Dendritic cell treated with granulocyte-macrophage colony-stimulating factor and Interleukin-4, amounts not matched to agents 40 ng/mL and 50 ng/mL, for 4 days (primary cell): ENCODE measurements at regions not wholly inside any gene's neighbourhood (a gene's known extent, or its start where the extent isn't known, plus 50 kb on each side); places are given as distances from the start of the nearest gene placed in this dataset.

Experiments
- H3K27ac Mint-ChIP-seq: one replicate; pipeline ENCODE4 v1.8.0; 2022; ENCODE audit warnings: mild to moderate bottlenecking, mixed read lengths
- H3K27me3 Mint-ChIP-seq: one replicate; pipeline ENCODE4 v1.8.0; 2022; ENCODE audit warnings: mild to moderate bottlenecking, mixed read lengths
- H3K36me3 Mint-ChIP-seq: one replicate; pipeline ENCODE4 v1.8.0; 2022; ENCODE audit warnings: low read depth, mixed read lengths
- H3K4me1 Mint-ChIP-seq: one replicate; pipeline ENCODE4 v1.8.0; 2022; ENCODE audit warnings: low read depth, mixed read lengths
- H3K4me3 Mint-ChIP-seq: one replicate; pipeline ENCODE4 v1.8.0; 2022; ENCODE audit warnings: mild to moderate bottlenecking, moderate library complexity, mixed read lengths
- H3K9me3 Mint-ChIP-seq: one replicate; pipeline ENCODE4 v1.8.0; 2022; ENCODE audit warnings: mixed read lengths
- intact Hi-C: fragments of 100-400 bp; cut with micrococcal nuclease; formaldehyde crosslinking; loops from one replicate; pipeline ENCODE4 v1.15.0; 2022

DNA sequence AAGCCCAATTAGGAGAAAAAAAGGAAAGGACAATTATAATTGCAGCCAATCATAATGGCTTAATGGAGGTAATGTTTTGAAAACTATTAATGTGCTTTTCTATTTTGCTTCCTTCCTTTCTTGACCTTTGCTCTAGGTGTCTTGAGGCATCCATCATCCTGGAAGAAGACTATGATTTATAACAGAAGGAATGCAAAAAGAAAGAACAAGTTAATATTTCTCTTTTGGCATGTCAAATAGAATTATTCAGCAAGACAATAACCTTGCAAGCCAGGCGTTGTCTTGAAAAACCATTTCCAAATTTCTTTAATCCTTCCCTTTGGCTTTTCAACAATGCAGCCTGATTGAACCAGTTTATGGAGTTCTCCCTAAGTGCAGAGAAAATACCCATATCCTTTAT is 107.7 kb upstream of the USP24 start:
- H3K4me3 Mint-ChIP-seq = no peak overlapping the region
- intact Hi-C loops = no loop called here
- peaks cover 12% of the 10 kb centered on the region for H3K4me1 Mint-ChIP-seq
- H3K9me3 Mint-ChIP-seq = no peaks in the 10 kb centered on the region
- H3K27me3 Mint-ChIP-seq = peaks cover 84% of the 10 kb centered on the region
- no peak overlapping the region for H3K27ac Mint-ChIP-seq
- H3K36me3 Mint-ChIP-seq = no peaks in the 10 kb centered on the region

GRCh38 chr1:55321942-55322341 is 106.8 kb upstream of the USP24 start:
- Mint-ChIP-seq H3K4me3 (no peak overlapping the region), H3K36me3 (no peaks in the 10 kb centered on the region), H3K27me3 (peaks cover 84% of the 10 kb centered on the region), H3K9me3 (no peaks in the 10 kb centered on the region), H3K4me1 (peaks cover 21% of the 10 kb centered on the region), H3K27ac (no peak overlapping the region)
- intact Hi-C loops = no loop called here

GRCh38 chr1:55320891-55321290 is 105.7 kb upstream of the USP24 start:
- Mint-ChIP-seq H3K4me1 (peaks cover 29% of the 10 kb centered on the region), H3K9me3 (no peaks in the 10 kb centered on the region), H3K36me3 (no peaks in the 10 kb centered on the region), H3K27ac (no peak overlapping the region), H3K27me3 (peaks cover 84% of the 10 kb centered on the region), H3K4me3 (no peak overlapping the region)
- intact Hi-C loops = no loop called here

DNA sequence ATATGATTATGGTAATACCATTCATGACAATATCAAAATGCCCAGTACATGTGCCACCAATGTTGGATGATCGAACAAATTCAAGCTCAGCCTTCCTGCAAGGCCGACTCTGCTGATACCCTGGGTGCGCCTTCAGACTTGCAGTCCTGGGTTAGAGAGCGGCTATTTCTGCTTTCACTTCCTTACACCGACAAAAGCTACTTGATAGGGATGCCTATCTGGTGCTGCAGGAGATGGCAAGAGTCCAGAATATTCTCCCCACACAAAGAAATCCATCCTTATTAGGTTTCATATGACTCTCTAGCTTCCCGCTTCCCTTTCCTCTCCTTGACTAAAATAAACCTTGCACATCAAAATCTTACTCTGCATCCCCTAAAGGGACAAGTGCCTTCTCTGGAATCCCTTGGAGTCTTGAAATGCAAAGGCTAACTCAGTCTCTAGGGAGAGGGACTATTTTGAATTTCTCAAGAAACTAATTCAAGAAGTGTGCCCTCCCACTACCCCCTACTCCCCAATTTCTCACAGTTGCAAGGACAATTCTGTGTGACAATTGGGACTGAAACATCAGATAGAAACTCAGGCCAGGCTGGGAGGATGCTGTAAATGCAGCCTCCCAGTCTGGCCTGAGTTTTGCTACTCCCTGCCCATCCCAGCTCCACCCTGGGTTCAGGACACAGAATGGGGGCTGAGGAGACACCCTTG is 103.1 kb upstream of the USP24 start:
- Mint-ChIP-seq H3K4me1 (peaks cover 29% of the 10 kb centered on the region), H3K36me3 (no peaks in the 10 kb centered on the region), H3K27me3 (peaks cover 81% of the 10 kb centered on the region), H3K27ac (no peak overlapping the region), H3K9me3 (no peaks in the 10 kb centered on the region), H3K4me3 (no peak overlapping the region)
- intact Hi-C loops = no loop called here

GRCh38 chr1:55317673-55318072 is 102.5 kb upstream of the USP24 start:
- Mint-ChIP-seq H3K36me3 (no peaks in the 10 kb centered on the region), H3K27ac (no peak overlapping the region), H3K4me1 (peaks cover 29% of the 10 kb centered on the region), H3K4me3 (no peak overlapping the region), H3K27me3 (peaks cover 81% of the 10 kb centered on the region), H3K9me3 (no peaks in the 10 kb centered on the region)
- intact Hi-C loops = no loop called here

DNA sequence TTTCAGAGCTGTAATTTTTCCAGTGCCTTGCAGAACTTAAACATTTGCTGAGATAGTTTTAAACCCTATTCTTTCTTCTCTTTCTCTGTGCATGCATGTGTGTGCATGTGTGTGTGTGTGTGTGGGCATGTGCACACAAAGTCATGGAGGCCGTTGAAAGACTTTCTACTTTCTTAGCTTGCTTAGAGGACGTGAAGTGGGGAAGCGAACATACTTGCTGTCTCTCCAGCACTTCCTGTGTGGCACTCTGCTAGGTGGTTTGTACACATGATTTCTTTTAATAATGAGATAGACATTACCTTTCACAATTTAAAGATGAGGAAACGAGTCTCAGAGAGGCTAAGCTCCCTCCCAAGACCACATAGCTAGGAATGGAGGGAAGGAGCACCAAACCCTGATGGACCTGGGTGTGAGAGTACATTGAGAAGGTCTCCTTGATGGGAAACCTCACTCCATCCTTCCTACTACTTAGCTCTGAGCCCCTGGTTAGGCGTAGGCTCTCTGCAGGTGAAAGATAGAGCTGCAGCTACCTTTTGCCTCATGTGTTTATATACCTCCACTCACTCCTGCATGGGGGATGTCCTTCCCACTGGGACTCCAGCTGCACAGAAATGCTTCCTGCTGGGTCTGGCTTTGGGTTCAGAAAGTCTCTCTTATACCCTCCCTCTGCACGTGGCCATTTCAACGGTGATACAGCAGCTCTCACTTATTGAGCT is 101.9 kb upstream of the USP24 start:
- peaks cover 29% of the 10 kb centered on the region for H3K4me1 Mint-ChIP-seq
- no peak overlapping the region for H3K27ac Mint-ChIP-seq
- H3K36me3 Mint-ChIP-seq = no peaks in the 10 kb centered on the region
- intact Hi-C loops = no loop called here
- H3K9me3 Mint-ChIP-seq = no peaks in the 10 kb centered on the region
- H3K4me3 Mint-ChIP-seq = no peak overlapping the region
- H3K27me3 Mint-ChIP-seq = peaks cover 79% of the 10 kb centered on the region

DNA sequence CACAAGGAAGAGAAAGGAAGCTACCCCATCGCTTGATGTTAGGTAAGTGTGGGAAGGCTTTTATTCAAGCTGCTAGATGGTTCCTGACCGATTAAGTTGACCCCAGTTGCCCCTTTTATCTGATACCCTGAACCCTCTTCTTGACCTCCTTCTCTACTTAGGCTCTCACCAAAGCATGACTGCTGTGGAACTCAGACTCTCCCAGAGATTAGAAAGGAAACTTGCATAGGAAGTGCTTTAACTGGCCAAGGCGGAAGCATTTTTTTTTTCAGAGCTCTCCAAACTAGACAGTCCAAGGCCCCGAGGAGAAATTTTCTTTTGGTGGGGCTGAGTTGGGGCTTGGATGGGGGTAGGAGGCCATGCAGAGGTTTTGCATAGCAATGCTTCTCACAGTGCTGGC is 101.3 kb upstream of the USP24 start:
- Mint-ChIP-seq H3K36me3 (no peaks in the 10 kb centered on the region), H3K4me1 (peaks cover 29% of the 10 kb centered on the region), H3K27ac (no peak overlapping the region), H3K9me3 (no peaks in the 10 kb centered on the region), H3K4me3 (no peak overlapping the region), H3K27me3 (peaks cover 85% of the 10 kb centered on the region)
- intact Hi-C loops = no loop called here

DNA sequence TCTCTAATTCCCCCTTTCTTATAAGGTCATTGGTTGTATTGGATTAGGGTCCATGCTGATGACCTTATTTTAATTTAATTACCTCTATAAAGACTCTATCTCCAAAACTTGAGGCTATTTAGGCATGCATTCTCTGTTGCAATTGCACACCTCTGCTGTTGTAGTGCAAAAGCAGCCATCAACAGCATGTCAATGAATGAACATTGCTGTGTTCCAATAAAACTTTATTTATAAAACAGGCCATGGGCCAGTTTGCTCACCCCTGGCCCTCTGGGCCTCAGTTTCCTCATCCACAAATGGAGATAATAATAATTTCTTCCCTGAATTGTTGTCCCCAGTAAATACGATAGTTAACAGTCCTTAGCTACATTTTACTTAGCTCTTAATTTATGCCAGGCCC is 100.4 kb upstream of the USP24 start:
- Mint-ChIP-seq H3K27me3 (peaks cover 83% of the 10 kb centered on the region), H3K4me3 (no peak overlapping the region)
- intact Hi-C loops = no loop called here

DNA sequence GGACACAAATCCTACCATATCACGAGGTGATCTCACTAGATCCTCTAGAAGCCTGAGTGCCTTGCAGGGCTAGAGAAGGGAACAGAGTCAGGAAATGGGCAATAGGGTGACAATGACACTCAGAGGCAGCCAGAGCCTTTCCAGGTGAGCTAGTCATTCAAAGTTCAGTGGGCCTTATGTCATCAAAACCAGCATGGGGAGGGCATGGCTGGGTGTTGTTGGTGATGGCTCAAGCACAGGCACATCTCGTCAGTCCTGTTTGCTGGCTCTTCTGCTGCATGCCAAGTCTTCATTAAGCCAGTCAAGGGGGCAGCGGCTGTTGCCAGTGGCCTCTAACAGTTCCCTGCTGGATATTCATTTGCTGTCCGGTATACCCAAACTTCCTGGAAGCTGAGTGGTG is 99.6 kb upstream of the USP24 start:
- Mint-ChIP-seq H3K9me3 (no peaks in the 10 kb centered on the region), H3K4me1 (peaks cover 41% of the 10 kb centered on the region), H3K27ac (no peak overlapping the region), H3K4me3 (no peak overlapping the region), H3K36me3 (no peaks in the 10 kb centered on the region), H3K27me3 (peaks cover 81% of the 10 kb centered on the region)
- intact Hi-C loops = no loop called here

More for the DNA sequence above, 100.4 kb upstream of the USP24 start:
- Mint-ChIP-seq H3K36me3 (no peaks in the 10 kb centered on the region), H3K9me3 (no peaks in the 10 kb centered on the region), H3K4me1 (peaks cover 38% of the 10 kb centered on the region), H3K27ac (no peak overlapping the region)

- Mint-ChIP-seq H3K9me3 (no peaks in the 10 kb centered on the region), H3K4me1 (peaks cover 42% of the 10 kb centered on the region), H3K36me3 (no peaks in the 10 kb centered on the region), H3K27me3 (peaks cover 78% of the 10 kb centered on the region), H3K4me3 (no peak overlapping the region), H3K27ac (no peak overlapping the region)
- intact Hi-C loops = no loop called here
Observed at GRCh38 chr1:55313903-55314302, 98.7 kb upstream of the USP24 start.

DNA sequence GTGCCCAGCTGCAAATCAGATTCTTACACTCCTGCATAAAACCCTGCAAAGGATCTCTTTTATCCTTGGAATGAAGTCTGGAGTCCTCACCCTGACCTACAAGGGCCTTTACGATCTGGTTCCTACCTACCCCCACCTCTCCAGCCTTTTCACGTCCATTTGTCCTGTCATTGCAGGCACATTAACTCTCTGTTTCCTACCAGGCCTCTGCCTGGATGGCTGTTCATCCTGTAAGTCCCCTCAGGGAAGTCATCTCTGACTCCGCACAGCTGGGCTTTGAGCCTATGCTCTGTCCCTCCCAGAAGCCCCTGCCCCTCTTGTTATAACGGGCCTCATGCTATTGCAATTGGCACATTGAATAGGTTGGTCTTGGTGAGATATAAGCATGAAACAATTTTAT is 96.8 kb upstream of the USP24 start:
- no peaks in the 10 kb centered on the region for H3K9me3 Mint-ChIP-seq
- no peaks in the 10 kb centered on the region for H3K36me3 Mint-ChIP-seq
- H3K4me3 Mint-ChIP-seq = no peak overlapping the region
- intact Hi-C loops = no loop called here
- H3K27ac Mint-ChIP-seq = no peak overlapping the region
- peaks cover 82% of the 10 kb centered on the region for H3K27me3 Mint-ChIP-seq
- H3K4me1 Mint-ChIP-seq = peaks cover 28% of the 10 kb centered on the region

GRCh38 chr1:55311057-55311641 is 96.0 kb upstream of the USP24 start:
- peaks cover 82% of the 10 kb centered on the region for H3K27me3 Mint-ChIP-seq
- no peaks in the 10 kb centered on the region for H3K36me3 Mint-ChIP-seq
- peaks cover 20% of the 10 kb centered on the region for H3K4me1 Mint-ChIP-seq
- H3K9me3 Mint-ChIP-seq = no peaks in the 10 kb centered on the region
- intact Hi-C loops = no loop called here
- no peak overlapping the region for H3K4me3 Mint-ChIP-seq
- no peak overlapping the region for H3K27ac Mint-ChIP-seq

DNA sequence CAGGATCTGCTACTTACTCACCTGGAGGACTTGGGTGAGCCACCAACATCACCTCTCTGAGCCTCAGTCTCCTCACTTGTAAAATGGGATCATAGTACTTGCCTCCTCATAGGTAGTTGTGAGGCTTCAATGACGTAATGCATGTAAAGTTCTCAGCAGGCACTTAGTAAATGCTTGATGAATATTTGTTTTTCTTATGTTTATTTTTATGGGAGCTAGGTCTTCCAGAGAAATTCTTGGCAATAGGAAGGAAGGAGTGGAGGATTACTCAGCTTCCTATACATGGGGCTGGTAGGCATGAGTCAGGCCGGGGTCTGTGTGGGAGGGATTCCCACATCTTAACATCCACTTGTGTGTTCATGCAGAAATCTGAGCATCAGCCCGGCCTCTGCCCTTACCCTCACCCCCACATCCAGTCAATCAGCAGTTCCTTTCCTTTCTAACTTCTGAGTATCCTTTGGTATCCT is 95.4 kb upstream of the USP24 start:
- H3K36me3 Mint-ChIP-seq = no peaks in the 10 kb centered on the region
- H3K4me3 Mint-ChIP-seq = no peak overlapping the region
- intact Hi-C loops = no loop called here

GRCh38 chr1:55309786-55310504 is 94.8 kb upstream of the USP24 start:
- intact Hi-C loops = no loop called here
- H3K4me3 Mint-ChIP-seq = no peak overlapping the region

More for the DNA sequence above, 95.4 kb upstream of the USP24 start:
- Mint-ChIP-seq H3K9me3 (no peaks in the 10 kb centered on the region), H3K27ac (no peak overlapping the region), H3K27me3 (peaks cover 86% of the 10 kb centered on the region), H3K4me1 (peaks cover 20% of the 10 kb centered on the region)

More at GRCh38 chr1:55309786-55310504, 94.8 kb upstream of the USP24 start:
- H3K9me3 Mint-ChIP-seq = no peaks in the 10 kb centered on the region
- peaks cover 20% of the 10 kb centered on the region for H3K4me1 Mint-ChIP-seq
- no peaks in the 10 kb centered on the region for H3K36me3 Mint-ChIP-seq
- peaks cover 88% of the 10 kb centered on the region for H3K27me3 Mint-ChIP-seq
- no peak overlapping the region for H3K27ac Mint-ChIP-seq
